HG02943 (cell line): ENCODE measurements at regions not wholly inside any gene's neighbourhood (a gene's known extent, or its start where the extent isn't known, plus 50 kb on each side); places are given as distances from the start of the nearest gene placed in this dataset.

Experiments
- ATAC-seq: cut with Tn5 transposase; IDR thresholded peaks from one replicate; pipeline ENCODE4 v1.9.1; 2021; ENCODE audit warnings: mild to moderate bottlenecking, low read depth, moderate library complexity; ENCODE audit not compliant: unreplicated experiment

DNA sequence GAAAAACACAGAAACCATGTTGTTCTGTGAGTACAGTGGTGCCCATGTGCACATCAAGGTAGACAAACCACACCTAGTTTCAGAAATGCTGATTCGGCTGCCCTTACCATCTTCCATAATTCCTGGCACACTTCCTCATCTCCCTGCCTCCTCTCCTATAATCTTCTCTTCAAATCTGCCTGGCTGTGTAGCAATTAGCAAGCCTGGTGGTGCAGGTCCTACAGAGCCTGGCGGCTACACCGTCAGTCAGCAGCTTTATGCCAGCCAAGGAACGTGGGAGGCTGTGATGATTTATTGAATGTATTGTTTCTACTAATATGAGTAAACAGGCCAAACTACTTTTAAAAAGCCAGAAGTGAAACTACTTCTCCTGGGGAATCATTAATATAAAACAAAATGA is 106.8 kb downstream of the SEMA6D start:
- no peak for ATAC-seq

DNA sequence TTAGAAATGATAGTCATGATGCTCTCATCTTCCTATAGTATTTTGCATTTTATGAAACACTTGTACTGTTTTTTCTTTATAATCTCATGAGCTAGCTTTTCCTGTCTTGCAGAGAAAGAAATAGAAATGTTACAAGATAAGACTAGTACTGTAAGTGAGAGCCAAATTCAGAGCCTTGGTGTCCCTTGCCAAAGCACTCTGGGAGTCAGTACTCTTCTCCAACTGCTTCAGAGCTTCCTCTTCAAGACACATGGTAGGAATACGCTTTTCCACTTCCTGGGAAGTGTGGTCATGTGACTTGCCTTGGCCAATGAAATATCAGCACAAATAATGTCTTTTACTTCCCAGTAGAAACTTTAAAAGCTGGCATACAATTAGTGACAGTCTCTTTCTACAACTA is 112.4 kb downstream of the SEMA6D start:
- ATAC-seq: no peak

DNA sequence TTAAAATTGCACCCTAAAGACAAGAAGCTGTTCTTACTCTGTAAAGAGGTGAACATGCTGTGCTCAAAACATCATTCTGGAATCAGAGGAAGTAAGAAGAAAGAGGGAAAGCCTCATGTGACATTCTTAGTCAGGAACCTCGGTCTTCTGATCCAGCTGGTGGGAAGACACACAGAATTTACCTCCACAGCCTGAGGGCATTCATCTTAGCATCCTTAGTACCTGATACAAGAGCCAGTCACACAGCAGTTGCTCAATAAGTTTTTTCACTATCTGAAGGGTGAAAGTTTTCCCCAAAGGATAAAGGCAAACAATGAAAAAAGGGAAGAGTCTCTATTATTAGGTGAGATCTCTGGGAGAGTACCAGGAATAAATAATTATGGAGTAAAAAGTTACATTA is 116.8 kb downstream of the SEMA6D start:
- ATAC-seq: no peak

DNA sequence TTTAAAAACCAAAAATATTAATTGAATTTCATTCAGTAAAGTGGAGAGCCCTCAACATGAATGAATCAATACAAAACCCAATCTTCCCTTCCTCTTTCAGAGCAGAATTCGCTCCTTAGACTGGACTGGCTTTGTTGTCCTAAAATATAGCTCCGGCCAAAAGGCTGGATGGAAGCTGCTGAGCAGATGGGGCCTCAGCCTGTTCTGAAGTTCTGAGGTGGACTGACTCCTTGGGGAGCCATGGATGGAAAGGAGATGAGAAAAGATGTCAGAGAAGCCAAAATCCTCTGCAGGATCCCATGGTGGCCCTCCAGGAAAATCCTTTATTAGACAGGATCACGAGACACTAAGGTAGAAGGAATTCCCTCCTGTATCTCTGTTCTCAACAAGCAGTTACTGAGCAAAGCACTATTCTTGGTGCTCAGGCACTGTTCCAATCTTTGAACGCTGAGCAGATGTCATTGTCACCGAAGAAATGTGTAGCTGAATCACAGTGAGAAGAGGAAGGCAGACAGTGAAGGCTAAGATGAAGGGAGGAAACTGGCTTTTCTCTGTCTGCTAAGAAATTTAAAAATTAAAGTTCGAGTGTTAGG is 122.0 kb downstream of the SEMA6D start:
- no peak for ATAC-seq

DNA sequence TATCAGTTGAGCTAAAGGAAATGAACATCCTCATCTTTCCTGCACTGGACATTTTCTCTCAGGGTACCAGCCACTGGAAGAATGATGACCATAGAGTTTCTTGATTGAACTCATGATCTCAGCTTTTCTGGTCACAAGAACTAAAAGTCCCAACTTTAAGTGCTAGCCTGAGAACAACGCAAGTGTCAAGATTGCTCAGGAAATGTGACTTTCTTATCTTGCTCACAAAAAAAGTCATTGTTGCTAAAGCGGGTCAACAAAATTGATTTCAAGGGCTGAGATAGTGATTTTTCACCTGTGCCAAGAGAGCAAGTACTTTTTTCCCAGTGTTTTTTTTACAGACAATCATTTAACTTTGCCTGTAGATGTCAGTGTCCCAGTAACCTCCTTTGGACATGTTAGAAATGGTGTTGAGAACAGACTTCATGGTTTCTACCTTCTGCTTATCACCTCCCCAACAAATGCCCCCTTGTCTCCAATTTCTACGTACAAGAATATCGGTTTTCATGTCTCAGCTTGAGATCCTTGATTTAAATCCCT is 125.9 kb downstream of the SEMA6D start:
- no peak for ATAC-seq

DNA sequence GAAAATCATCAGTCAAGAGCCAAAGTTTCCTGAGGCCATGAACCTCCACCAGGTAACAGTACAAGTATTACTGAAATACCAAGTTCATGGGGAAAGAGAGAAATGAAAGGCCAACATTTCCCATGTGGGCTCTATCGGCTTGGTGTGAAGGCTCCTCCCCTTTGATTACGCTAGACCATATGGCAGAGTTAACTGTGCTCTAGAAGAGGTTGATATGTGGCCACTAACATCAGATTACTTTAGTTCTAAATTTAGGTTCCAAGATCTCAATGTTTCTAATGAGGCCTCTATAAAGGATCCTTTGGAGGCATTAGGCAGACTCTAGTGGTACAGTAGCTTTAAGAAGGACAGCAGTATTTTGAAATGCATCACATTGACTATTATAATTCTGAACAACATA is 127.1 kb downstream of the SEMA6D start:
- no peak for ATAC-seq

DNA sequence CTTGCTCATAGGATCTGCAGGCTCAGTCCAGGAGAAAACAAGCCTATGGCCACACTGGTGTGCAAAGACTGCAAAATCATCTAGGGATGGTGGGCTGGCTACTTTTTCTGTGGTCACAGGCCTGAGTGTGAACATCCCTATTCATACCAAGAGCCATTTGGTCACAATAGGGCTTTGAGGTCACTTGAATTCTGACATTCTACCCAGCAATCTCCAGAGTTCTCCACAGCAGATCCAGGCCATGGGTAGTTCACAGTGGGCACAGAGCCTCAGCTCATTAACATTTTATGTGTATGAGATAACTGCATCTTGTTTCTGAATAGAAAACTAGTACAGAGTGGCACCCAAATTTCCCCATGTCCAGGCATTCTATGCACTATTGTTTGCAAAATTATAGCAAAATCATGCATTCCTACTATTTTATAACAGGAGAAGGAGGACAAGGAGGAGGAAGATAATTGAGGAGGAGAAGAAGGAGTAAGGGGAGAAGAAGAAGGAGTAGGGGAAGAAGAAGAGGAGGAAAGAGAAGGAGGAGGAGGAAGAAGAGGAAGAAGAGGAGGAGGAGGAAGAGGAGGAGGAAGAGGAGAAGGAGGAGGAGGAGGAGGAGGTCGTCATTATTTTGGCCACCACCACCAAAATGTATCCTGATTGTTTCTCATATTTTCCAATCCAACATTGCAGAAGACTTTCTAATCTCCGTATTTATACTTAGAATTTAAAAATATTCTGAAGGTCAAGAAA is 129.0 kb downstream of the SEMA6D start:
- ATAC-seq: no peak

DNA sequence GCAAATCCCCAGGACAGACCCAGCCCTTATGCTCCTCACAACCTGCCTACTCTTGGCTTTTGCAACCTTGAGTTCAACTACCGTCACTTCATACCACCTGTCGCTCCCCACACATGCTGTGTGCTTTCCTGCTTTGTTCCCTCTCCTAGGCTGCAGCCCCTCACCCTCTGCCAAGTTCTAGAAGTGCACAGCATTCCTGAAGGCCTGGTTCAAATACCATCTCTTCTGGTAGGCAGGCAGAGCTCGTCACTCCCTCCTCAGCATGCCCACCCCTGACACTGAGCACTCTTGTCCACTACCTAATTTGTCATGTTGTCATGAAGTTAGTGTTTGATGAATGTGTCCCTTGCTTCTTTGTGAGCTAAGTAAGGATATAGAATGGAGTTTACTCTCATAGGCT is 129.6 kb downstream of the SEMA6D start:
- no peak for ATAC-seq

DNA sequence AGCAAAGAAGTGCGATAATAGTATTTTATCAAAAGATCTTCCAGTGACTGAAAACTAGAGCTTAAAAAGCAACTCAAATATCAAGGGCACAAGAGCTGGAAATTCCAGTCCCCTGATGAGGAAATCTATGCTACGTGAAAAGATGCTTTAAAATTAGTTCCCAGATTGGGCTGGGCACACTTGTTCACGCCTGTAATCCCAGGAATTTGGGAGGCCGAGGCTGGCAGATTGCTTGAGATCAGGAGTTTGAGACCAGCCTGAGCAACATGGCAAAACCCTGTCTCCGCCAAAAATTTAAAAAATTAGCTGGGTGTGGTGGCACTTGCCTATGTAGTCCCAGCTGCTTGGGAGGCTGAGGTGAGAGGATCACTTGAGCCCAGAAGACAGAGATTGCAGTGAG is 138.8 kb downstream of the SEMA6D start:
- no peak for ATAC-seq

DNA sequence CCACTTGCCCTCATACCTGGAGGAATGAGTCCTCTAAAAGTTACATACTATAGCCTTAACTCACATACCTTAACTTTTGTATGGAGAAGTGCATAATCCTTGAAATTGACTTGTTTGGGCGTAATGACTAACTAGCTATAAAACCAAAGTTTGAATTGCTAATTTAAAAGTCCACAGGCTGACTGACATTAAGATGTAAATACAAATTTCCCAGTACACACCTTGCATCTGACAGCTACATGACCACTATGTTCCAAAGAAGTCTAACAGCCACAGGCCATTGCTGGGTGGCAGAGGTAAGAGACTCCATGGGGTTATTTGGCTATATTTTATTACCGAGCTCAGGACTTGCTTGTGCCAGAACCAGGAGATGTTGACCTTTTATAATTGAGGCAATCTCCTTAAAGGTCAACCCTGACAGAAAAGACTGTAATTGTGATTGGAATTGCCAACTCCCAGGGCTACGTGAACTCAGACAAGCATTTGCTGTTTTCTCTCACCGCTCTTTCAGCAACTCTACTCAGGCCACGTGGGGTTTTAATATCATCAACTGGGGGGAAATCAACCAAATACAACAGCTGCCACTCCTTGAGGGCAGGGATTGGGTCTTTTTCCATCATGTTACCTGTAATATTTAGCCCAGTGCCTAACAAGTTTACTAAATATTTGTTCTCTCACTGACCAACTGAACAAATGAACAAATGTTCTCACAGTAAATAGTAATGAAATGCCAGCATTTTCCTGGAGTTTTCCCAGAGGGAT is 139.9 kb downstream of the SEMA6D start:
- ATAC-seq: no peak

DNA sequence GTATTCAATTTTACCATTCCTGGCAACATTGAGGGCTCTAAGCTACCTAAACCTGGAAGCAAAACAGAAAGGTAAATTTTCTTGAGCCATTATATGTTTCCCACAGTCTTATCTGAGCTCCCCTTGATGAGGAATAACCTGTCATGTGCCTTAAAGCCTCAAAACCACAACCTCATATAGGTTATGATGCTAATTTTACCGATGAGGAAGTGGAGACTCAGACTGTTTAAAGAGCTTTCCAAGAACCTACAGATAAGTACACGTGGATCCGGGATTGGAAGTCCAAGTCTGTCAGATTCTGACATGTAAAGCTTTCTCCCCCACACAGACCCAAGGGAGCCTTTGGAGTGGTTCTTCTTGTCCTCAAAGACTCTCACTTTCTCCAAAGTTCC is 140.5 kb downstream of the SEMA6D start:
- ATAC-seq: no peak

DNA sequence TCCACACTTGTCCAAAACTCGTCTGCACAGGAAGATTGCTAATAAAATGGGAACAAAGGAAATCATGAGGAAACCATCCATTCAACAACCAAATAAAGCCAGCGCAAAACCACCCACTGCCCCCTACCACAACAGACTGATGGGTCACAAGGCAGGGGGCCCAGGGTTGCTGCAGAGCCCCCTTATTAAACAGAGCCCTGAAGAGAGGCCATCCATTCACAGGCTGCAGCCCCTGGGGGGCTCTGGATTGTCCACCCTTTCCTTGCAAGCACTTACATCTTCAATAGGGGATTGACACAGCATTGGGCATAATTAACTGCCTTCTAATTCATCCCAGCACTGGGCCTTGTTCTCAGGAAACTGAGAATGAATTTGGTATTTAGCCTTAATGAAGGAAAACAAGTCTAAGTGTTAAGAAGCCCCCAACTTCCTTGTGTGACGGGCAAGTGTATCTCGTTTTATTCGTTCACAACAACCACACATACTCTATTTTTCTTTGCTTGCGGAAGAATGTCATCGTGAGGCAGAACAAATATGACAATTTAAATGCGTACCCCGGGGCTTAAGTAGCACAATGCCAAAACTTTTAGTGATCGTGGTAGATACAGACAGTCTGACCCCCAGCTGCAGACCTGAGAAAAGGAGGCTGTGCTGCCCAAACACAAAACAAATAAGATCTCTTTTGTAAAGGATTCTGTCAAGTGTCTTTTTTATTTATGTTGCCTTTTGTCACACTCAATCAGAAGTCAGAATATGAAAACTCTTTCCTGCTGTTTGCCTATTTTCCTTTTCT is 144.0 kb downstream of the SEMA6D start:
- ATAC-seq: no peak

DNA sequence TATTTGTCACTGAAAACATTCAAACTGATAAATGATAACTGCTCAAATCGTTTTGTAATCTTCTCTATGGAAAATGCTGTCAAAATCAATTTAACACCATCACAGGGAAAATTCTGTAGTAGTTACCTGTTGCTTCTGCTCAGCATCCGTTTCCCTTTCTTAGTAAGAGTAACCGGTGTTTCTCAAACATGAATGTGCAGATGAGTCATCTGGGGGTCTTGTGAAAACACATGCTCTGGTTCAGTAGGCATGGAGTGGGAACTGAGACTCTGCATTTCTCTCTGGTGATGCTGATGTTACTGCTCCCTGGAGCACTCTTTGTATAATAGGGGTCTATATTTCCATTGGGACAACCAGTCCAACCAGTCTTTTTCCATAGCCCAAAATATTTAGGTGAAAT is 145.1 kb downstream of the SEMA6D start:
- ATAC-seq: no peak

DNA sequence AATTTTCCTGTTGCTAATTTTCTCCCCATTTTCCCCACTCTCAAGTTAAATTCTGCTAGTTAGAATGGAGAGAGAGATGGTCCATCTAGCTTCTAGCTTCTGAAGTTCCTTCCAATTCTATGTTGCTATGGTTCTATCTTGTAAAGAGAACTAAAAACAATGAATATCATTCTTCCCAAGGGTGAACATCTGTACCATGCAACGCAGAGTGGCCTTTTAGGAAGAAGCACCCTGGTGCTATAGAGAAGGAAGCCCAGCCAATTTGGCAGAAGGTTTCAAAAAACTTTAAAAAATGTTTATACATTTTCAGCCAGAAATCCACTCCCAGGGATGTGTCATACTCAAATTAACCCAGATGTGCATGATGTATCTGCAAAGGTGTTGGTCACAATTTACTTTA is 149.1 kb downstream of the SEMA6D start:
- ATAC-seq: no peak

DNA sequence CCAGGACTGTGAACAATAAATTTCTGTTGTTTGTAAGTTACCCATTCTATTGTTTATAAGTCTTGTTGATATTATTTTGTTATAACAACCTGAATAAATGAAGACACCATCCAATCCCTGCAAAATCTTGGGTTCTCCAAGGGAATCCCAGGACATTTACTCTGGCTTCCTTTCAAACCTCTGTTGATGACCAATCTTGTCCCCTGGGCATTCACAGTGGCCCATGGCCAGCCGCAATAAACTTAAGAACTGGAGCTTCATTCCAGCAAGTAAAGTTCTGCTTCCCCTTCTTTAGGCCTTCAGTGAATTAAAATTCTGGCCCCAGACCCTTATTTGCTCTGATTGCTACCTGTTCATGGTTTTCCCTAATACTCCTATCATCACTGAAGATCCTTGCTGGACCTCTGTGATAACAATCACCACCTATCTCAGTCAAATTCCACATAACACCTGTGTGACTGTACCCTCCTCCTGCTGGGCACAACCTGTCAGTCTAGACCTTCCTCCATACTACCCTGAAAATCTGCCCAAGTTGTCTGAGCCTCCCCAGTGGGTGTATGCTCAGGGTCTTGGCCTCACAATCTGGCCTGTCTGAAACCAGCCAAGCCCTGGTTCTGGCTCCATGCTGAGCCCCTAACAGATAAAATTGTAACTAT is 153.1 kb downstream of the SEMA6D start:
- no peak for ATAC-seq

DNA sequence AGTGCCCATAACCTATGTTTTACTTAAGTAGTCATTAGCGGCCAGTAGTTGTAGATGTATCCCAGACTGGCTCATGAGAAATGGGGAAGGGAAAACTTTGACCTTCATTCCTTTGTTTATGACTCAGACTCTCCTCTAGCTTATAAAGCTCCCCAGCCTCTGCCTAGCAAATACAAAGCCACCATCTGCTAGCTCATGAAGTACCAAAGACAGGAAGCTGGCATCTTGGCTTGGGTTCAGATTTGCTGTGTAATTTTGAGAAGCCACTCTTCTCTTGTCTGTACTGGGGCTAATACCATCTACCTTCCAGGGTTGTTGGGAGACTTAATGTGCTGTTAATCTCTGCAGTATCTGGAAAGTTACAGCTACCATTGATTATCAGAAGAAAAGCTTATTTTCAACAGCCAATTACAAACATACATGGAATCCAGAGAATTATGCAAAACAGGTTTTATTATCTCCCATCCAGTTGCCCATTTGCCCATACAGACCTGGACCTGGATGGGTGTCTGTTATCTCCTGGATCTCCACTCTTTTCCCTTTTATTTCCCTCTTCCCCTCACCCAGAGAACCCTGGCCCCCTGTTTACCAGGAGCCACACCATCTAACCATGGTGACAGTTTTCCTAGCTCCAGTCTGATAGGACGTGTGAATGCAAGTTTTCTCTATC is 153.8 kb downstream of the SEMA6D start:
- ATAC-seq: no peak

DNA sequence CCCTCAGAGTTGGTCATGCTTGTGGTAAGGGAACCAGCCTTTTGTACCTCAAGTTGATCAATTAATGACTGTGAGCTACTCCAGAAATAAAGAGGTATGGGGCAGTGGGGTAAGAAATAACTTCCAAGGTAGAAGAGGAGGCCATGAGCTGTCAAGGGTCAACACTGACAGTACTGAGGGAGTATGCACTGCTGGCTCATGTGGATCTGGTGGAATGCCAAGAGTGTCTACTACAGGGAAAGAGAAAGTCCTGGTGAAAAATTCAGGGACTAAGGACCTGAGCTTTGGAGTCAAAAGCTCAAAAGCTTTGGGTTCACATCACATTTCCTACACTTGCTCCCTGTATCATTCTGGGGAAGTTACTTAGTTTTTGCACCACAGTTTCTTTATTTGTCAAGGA is 154.9 kb downstream of the SEMA6D start:
- ATAC-seq: no peak

DNA sequence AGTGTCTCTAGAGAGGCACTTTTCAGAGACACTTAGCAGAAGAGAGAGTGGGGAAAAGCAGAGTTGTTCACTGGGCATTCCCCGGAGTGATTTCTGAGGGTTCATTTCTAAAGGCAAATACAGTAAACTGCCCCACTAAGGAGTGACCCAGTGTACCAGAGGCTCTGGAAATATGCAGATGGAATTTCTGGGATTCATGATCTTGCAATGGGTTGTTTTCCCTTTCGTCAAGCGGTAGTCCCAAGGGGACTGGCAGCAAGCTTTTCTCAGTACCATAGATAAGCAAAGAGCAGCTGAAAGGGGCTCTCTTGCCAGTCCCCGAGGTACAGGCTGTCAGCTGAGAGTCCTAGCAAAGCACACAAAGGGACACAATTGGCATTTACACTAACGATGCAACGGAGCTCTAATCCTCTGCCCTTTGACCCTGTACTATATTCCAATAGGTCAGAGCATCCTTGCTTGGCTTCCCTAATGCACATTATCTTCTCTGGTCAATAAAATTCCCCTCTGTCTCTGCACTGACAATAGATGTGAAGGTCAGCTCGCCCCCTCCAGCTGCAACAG is 155.6 kb downstream of the SEMA6D start:
- no peak for ATAC-seq

DNA sequence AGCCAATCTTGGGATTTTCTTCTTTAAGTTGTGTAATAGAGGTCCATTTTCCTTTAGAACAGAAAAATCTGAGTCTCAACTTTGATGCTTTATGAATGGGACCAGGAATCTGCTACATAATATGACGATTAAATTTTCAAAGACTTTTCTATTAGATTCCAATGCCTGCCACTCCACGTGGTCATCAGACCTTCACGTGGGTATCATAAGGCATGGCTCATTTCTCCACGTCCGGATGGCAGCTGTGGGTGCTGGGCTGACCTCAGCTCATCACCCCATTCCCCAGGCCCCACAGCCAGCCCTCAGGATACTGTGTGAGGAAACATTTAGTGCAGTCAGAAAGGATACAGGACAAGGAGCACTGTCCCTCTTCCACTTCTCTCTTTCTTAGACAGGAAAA is 159.7 kb downstream of the SEMA6D start:
- ATAC-seq: no peak
